BLaER1 treated with 17β-estradiol and CSF1 and Interleukin-3, amounts not matched to agents 10 nM and 100 nM (cell line): ENCODE measurements at regions not wholly inside any gene's neighbourhood (a gene's known extent, or its start where the extent isn't known, plus 50 kb on each side); places are given as distances from the start of the nearest gene placed in this dataset.
"Not testable (repeated sequence)": the region's sequence is repeated elsewhere in the genome, so short reads cannot be mapped to it uniquely, and the experiment has no call there.

Experiments
- H3K27ac ChIP-seq, 11 experiments: shearing (Covaris generic); formaldehyde crosslinking; 2 replicates each; pipeline ENCODE4 v1.8.1; 2022
- H3K27me3 ChIP-seq, 11 experiments: shearing (Covaris generic); formaldehyde crosslinking; 2 replicates each; pipeline ENCODE4 v1.8.1; 2022
- H3K36me3 ChIP-seq, 11 experiments: shearing (Covaris generic); formaldehyde crosslinking; 2 replicates each; pipeline ENCODE4 v1.8.1; 2022
- H3K4me1 ChIP-seq, 10 experiments: shearing (Covaris generic); formaldehyde crosslinking; 2 replicates each; pipeline ENCODE4 v1.8.1; 2022
- H3K4me2 ChIP-seq, 11 experiments: shearing (Covaris generic); formaldehyde crosslinking; 2 replicates each; pipeline ENCODE4 v1.8.1; 2022
- H3K4me3 ChIP-seq, 10 experiments: shearing (Covaris generic); formaldehyde crosslinking; 2 replicates each; pipeline ENCODE4 v1.8.1; 2022
- H3K9ac ChIP-seq, 11 experiments: shearing (Covaris generic); formaldehyde crosslinking; 2 replicates each; pipeline ENCODE4 v1.8.1; 2022
- H3K9me3 ChIP-seq, 11 experiments: shearing (Covaris generic); formaldehyde crosslinking; replicated peaks in 1 of 11; 2 replicates each; pipeline ENCODE4 v1.8.1; 2022
- H4K20me1 ChIP-seq, 11 experiments: shearing (Covaris generic); formaldehyde crosslinking; 2 replicates each; pipeline ENCODE4 v1.8.1; 2022

DNA sequence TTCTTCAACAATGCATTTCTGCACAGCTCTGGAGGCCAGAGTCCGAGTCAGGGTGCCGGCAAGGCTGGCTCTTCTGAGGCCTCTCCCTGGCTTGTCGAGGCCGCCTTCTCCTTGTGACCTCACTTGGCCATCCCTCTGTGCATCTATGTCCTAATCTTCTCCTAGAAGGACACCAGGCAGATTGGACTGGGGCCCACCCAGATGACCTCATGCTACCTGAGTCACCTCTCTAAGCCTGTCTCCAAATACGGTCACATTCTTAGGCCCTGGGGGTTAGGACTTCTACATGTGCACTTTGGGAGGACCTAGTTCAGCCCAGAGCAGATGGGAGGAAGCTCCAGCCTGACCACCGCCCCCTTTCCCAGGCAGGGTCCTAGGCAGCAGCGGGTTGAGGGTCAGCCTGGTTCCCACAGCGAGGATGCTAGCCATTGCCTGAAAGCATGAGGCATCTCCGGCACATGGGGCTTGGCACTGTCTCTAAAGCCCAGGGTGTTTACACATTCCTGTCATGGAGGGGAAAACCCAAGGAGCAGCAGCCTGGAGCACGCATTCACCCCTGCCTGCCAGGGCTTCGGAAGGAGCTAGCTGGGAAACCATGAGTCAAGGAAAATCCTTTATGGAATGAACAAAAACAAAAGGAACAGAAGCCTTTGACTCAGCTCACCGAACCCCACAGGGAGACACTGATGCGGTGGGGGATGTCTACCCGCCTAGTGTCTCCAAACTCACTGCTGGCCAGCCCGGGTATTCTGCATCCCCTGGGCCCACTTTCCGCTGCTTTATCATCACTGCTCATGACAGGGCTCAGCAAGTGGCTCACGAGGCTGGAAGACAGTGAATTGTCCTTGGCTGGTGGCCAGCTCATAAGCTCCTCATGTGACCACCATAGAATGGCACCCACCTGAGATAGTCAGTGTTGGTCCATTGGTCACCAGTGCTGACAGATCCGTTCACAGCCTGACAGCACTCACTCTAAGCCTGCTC lies 140.2 kb upstream of the ZNF469 start:
- not testable (repeated sequence) for H4K20me1 ChIP-seq, H3K9ac ChIP-seq, H3K4me2 ChIP-seq, H3K36me3 ChIP-seq, H3K4me3 ChIP-seq, H3K27ac ChIP-seq
- peaks cover 0 to 17% (median 8%) of the 10 kb centered on the region in 11 experiments; a peak in 10 of 22 replicates for H3K9me3 ChIP-seq
- H3K4me1 ChIP-seq = peaks cover 11 to 35% (median 16%) of the 10 kb centered on the region in 10 experiments; a peak in 17 of 20 replicates
- peaks cover 0 to 11% (median 8%) of the 10 kb centered on the region in 11 experiments; a peak in 9 of 22 replicates for H3K27me3 ChIP-seq

DNA sequence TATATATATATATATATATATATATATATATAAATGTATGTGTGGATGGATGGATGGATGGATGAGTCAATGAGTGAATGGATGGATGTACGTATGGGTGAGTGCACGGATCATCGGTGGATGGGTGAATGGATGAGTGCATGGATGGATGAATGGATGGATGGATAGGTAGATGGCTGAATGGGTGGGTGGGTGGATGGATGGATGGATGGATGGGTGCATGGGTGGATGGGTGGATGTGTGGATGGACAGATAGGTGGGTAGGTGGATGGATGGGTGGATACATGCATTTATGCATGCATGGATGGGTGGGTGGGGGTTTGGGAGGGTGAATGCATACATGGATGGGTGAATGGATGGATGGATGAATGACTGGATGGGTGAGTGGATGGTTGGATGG lies 138.8 kb upstream of the ZNF469 start:
- H3K9ac ChIP-seq, H3K36me3 ChIP-seq, H3K4me3 ChIP-seq, H3K27me3 ChIP-seq, H3K4me2 ChIP-seq, H4K20me1 ChIP-seq, H3K27ac ChIP-seq: not testable (repeated sequence)
- Histone ChIP-seq H3K9me3 (peaks cover 0 to 17% (median 8%) of the 10 kb centered on the region in 11 experiments; a peak in 10 of 22 replicates), H3K4me1 (peaks cover 8 to 25% (median 11%) of the 10 kb centered on the region in 10 experiments; a peak in 17 of 20 replicates)

GRCh38 chr16:88245241-88246081 lies 137.3 kb upstream of the ZNF469 start:
- H3K4me3 ChIP-seq, H3K9ac ChIP-seq, H3K27ac ChIP-seq, H3K27me3 ChIP-seq, H3K36me3 ChIP-seq, H4K20me1 ChIP-seq: not testable (repeated sequence)
- H3K4me2 ChIP-seq = peak overlapping the region in 2 of 11 experiments; percentile 8 to 20; a peak in 2 of 22 replicates
- H3K4me1 ChIP-seq = peaks cover 7 to 19% (median 11%) of the 10 kb centered on the region in 10 experiments; a peak in 17 of 20 replicates
- H3K9me3 ChIP-seq = peaks cover 0 to 17% (median 8%) of the 10 kb centered on the region in 11 experiments; a peak in 10 of 22 replicates

GRCh38 chr16:88246955-88247582 lies 135.7 kb upstream of the ZNF469 start:
- not testable (repeated sequence) for H3K9ac ChIP-seq, H3K27ac ChIP-seq, H3K4me2 ChIP-seq

GRCh38 chr16:88247583-88247966 lies 135.2 kb upstream of the ZNF469 start:
- not testable (repeated sequence) for H3K27ac ChIP-seq, H3K4me3 ChIP-seq, H3K27me3 ChIP-seq, H3K36me3 ChIP-seq, H4K20me1 ChIP-seq, H3K4me2 ChIP-seq, H3K9ac ChIP-seq
- Histone ChIP-seq H3K4me1 (peaks cover 0 to 14% (median 0%) of the 10 kb centered on the region in 10 experiments; a peak in 3 of 20 replicates), H3K9me3 (peaks cover 0 to 23% (median 11%) of the 10 kb centered on the region in 11 experiments; a peak in 14 of 22 replicates)

More at GRCh38 chr16:88246955-88247582, 135.7 kb upstream of the ZNF469 start:
- not testable (repeated sequence) for H3K36me3 ChIP-seq, H3K4me3 ChIP-seq, H4K20me1 ChIP-seq, H3K27me3 ChIP-seq
- H3K4me1 ChIP-seq = peaks cover 0 to 14% (median 0%) of the 10 kb centered on the region in 10 experiments; a peak in 3 of 20 replicates
- peaks cover 0 to 23% (median 11%) of the 10 kb centered on the region in 11 experiments; a peak in 14 of 22 replicates for H3K9me3 ChIP-seq

- H3K4me1 ChIP-seq = peaks cover 0 to 14% (median 0%) of the 10 kb centered on the region in 10 experiments; a peak in 3 of 20 replicates
- peaks cover 0 to 23% (median 11%) of the 10 kb centered on the region in 11 experiments; a peak in 14 of 22 replicates for H3K9me3 ChIP-seq
- H3K27ac ChIP-seq, H3K4me2 ChIP-seq, H3K36me3 ChIP-seq, H4K20me1 ChIP-seq, H3K9ac ChIP-seq, H3K27me3 ChIP-seq, H3K4me3 ChIP-seq: not testable (repeated sequence)
These were observed 134.0 kb upstream of the ZNF469 start for GRCh38 chr16:88248761-88249160.

DNA sequence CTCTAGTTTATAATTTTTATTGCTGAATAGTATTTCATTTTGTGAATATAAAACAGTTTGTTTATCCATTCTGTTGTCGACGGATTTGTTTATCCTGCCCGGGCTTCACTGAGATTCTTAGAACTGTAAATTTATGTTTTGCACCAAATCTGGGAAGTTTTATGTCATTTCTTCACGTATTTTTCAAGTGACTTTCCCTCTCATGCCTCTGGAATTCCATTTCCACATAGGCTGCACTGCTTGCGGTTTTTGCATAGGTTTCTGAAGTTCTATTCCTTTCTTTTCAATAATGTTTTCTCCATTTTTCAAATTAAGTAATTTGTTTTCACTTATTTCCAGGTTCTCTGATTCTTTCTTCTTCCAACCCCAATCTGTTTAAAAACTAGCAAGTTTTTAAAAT lies 132.4 kb upstream of the ZNF469 start:
- H3K4me2 ChIP-seq, H3K4me1 ChIP-seq, H3K27ac ChIP-seq, H3K27me3 ChIP-seq, H3K9ac ChIP-seq, H4K20me1 ChIP-seq, H3K36me3 ChIP-seq, H3K4me3 ChIP-seq: not testable (repeated sequence)
- H3K9me3 ChIP-seq = peaks cover 4 to 29% (median 18%) of the 10 kb centered on the region in 11 experiments; a peak in 19 of 22 replicates

DNA sequence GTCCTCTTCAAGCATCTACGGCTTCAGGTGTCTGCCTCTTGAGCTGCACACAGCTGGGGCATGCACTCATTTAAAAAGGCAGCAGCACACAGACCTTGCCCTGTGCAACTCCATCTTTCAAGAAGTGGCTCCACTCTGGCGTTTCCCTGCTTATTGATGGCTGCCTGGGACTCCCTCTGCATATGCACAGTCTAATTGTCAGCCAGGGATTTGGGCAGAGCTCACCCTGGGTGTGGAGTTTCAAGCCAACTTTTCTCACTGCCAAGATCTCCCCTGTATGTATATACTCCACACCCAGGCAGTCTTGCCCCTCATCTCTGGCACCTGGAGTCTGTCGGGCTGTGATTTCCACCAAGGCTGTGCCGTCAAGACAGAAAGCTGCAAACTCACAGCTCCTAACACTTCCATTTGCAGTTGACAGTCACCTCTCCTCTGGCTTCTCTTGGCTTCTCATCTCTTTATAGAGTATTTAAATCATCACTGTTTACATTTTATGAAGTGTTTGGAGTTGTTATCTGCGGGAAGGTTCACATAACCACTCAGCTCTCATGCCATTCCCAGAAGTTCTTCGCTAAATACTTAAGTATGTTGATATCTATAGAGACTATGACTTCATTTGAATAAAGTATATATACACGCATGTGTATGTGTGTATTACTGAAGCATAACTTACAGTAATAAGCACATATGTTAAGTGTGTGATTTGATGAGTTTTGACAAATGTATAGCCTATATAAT lies 130.5 kb upstream of the ZNF469 start:
- H3K9me3 ChIP-seq = peaks cover 14 to 31% (median 24%) of the 10 kb centered on the region in 11 experiments; a peak in 20 of 22 replicates
- H3K36me3 ChIP-seq, H3K9ac ChIP-seq, H3K27me3 ChIP-seq, H3K4me1 ChIP-seq, H3K4me3 ChIP-seq, H3K4me2 ChIP-seq, H4K20me1 ChIP-seq, H3K27ac ChIP-seq: not testable (repeated sequence)

DNA sequence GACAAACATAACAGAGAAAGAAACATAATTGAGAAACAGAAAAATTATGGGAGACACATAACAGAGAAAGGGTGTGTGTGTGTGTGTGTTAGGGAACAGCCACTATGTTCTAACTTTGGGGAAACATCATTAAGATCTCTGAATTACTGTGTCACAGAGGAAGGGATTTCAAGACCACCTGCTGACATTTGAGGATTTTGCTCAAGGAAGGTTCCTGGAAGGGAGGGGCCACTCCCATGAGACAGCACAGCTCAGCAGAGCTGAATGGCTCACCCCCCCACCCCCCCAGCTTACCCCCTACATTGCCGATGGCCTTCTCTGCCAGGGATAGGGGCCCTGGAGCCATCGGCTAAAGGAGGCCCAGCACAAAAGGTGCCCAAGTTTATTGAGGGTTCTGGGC lies 124.6 kb upstream of the ZNF469 start:
- H3K27me3 ChIP-seq = peaks cover 22 to 41% (median 28%) of the 10 kb centered on the region in 11 experiments
- peaks cover 14 to 25% (median 22%) of the 10 kb centered on the region in 11 experiments; a peak in 20 of 22 replicates for H3K9me3 ChIP-seq
- H3K9ac ChIP-seq, H4K20me1 ChIP-seq, H3K27ac ChIP-seq, H3K4me3 ChIP-seq, H3K36me3 ChIP-seq: not testable (repeated sequence)
- peaks cover 22 to 46% (median 41%) of the 10 kb centered on the region in 10 experiments for H3K4me1 ChIP-seq
- H3K4me2 ChIP-seq = peak overlapping the region in 7 of 11 experiments; percentile 66 to 81 (median 74); a peak in 10 of 22 replicates

DNA sequence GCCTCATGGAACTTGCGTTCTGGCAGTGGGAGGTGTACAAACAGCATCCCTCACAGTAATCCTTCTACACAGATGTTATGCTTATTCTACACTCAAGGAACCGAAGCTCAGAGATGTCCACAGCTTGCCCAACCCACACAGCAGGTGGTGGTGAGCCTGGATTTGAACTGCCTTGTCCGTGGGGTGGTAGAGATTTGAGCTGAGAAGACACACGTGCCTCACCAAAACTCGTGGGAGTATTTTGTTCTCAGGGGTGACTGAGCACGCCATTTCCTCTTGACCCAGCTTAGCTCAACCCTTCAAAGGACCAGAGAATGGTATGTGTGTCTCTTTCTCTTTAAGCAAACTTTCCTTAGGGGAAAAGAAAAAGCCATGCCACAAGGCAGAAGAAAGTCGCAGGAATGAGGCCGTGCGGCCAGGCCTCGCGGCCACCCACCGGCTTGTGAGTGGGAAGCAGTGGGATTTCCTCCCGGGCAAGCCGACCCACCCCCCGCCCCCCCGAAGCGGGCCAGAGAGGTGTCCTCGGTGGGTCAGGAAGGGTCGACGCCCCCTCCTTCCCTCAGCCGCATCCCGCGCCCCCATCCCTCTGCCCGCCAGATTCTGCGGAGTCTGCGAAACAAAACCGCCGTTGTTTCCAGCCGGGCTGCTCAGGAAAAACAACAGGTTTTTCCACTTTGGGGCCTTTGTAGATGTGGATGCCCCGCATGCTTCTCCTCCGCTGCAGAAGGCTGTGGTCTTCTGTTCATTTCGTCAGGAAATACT lies 123.8 kb upstream of the ZNF469 start:
- H4K20me1 ChIP-seq, H3K36me3 ChIP-seq, H3K27ac ChIP-seq, H3K4me3 ChIP-seq: not testable (repeated sequence)
- Histone ChIP-seq H3K9ac (peak overlapping the region in 3 of 11 experiments; percentile 17 to 29 (median 18); a peak in 2 of 22 replicates), H3K4me2 (peak overlapping the region; percentile 43 to 81 (median 69)), H3K27me3 (peaks cover 22 to 41% (median 28%) of the 10 kb centered on the region in 11 experiments), H3K4me1 (peaks cover 30 to 53% (median 48%) of the 10 kb centered on the region in 10 experiments), H3K9me3 (peaks cover 14 to 25% (median 22%) of the 10 kb centered on the region in 11 experiments; a peak in 20 of 22 replicates)

GRCh38 chr16:88259538-88259937 lies 123.2 kb upstream of the ZNF469 start:
- H3K27ac ChIP-seq, H3K4me3 ChIP-seq, H3K36me3 ChIP-seq, H4K20me1 ChIP-seq: not testable (repeated sequence)
- peaks cover 14 to 23% (median 20%) of the 10 kb centered on the region in 11 experiments; a peak in 20 of 22 replicates for H3K9me3 ChIP-seq
- H3K27me3 ChIP-seq = peaks cover 22 to 41% (median 28%) of the 10 kb centered on the region in 11 experiments
- peak overlapping the region in 3 of 11 experiments; percentile 17 to 29 (median 18); a peak in 1 of 22 replicates for H3K9ac ChIP-seq
- H3K4me2 ChIP-seq = peak overlapping the region; percentile 43 to 81 (median 69)
- peaks cover 36 to 55% (median 49%) of the 10 kb centered on the region in 10 experiments for H3K4me1 ChIP-seq
